ENCODE measurements at regions not wholly inside any gene's neighbourhood (a gene's known extent, or its start where the extent isn't known, plus 50 kb on each side); places are given as distances from the start of the nearest gene placed in this dataset.

GRCh38 chr2:138104071-138104470 lies 139.8 kb downstream of the HNMT start:
- no peak for DNase-seq

GRCh38 chr2:138105358-138105757 lies 141.1 kb downstream of the HNMT start:
- no peak for DNase-seq

- no peak for DNase-seq
Measured at GRCh38 chr2:138106606-138107005, 142.3 kb downstream of the HNMT start.

GRCh38 chr2:138107288-138107687 lies 143.0 kb downstream of the HNMT start:
- no peak for DNase-seq

- DNase-seq, result no peak
Measured at GRCh38 chr2:138110453-138111083, 146.3 kb downstream of the HNMT start.

- DNase-seq, result no peak
Measured at GRCh38 chr2:138112536-138112935, 148.3 kb downstream of the HNMT start.

- no peak for DNase-seq
Measured at GRCh38 chr2:138113871-138114525, 149.7 kb downstream of the HNMT start.

GRCh38 chr2:138115666-138116065 lies 151.4 kb downstream of the HNMT start:
- DNase-seq, result no peak

GRCh38 chr2:138116456-138116855 lies 152.2 kb downstream of the HNMT start:
- DNase-seq, result no peak

GRCh38 chr2:138121666-138122661 lies 157.7 kb downstream of the HNMT start:
- DNase-seq, result no peak

- no peak for DNase-seq
Measured at GRCh38 chr2:138122891-138123290, 158.6 kb downstream of the HNMT start.

- no peak for DNase-seq
Measured at GRCh38 chr2:138123741-138124140, 159.5 kb downstream of the HNMT start.

GRCh38 chr2:138124521-138124920 lies 160.2 kb downstream of the HNMT start:
- DNase-seq, result no peak

GRCh38 chr2:138125306-138126288 lies 161.3 kb downstream of the HNMT start:
- DNase-seq, result no peak

- no peak for DNase-seq
Measured at GRCh38 chr2:138132108-138132507, 167.8 kb downstream of the HNMT start.

GRCh38 chr2:138137949-138138348 lies 173.7 kb downstream of the HNMT start:
- no peak for DNase-seq

- no peak for DNase-seq
Measured at GRCh38 chr2:138147796-138148195, 183.5 kb downstream of the HNMT start.

GRCh38 chr2:138155304-138155703 lies 191.0 kb downstream of the HNMT start:
- DNase-seq, result no peak

GRCh38 chr2:138157372-138157771 lies 193.1 kb downstream of the HNMT start:
- no peak for DNase-seq

- no peak for DNase-seq
Measured at GRCh38 chr2:138170485-138170884, 206.2 kb downstream of the HNMT start.

GRCh38 chr2:138171244-138171643 lies 207.0 kb downstream of the HNMT start:
- no peak for DNase-seq

All from nucleus accumbens (tissue), 56 donors.